Occipital lobe (tissue), 1 donor: ENCODE measurements at regions not wholly inside any gene's neighbourhood (a gene's known extent, or its start where the extent isn't known, plus 50 kb on each side); places are given as distances from the start of the nearest gene placed in this dataset.

Source experiments
- DNase-seq: peaks from one replicate; lab custom pipeline; 2025; lab: John Stamatoyannopoulos, UW

- no peak for DNase-seq
Observed at GRCh38 chr12:116401565-116401964, 124.1 kb upstream of the MED13L start.

GRCh38 chr12:116402163-116402939 lies 124.9 kb upstream of the MED13L start:
- no peak for DNase-seq

- no peak for DNase-seq
Observed at GRCh38 chr12:116403546-116403945, 126.1 kb upstream of the MED13L start.

- DNase-seq = no peak
Observed at GRCh38 chr12:116404247-116404646, 126.8 kb upstream of the MED13L start.

- no peak for DNase-seq
Observed at GRCh38 chr12:116404913-116405611, 127.6 kb upstream of the MED13L start.

GRCh38 chr12:116406529-116406928 lies 129.0 kb upstream of the MED13L start:
- DNase-seq = no peak

- DNase-seq = no peak
Observed at GRCh38 chr12:116408489-116409250, 131.2 kb upstream of the MED13L start.

- DNase-seq = no peak
Observed at GRCh38 chr12:116411977-116412376, 134.5 kb upstream of the MED13L start.

- no peak for DNase-seq
Observed at GRCh38 chr12:116414891-116415290, 137.4 kb upstream of the MED13L start.

- DNase-seq = no peak
Observed at GRCh38 chr12:116415408-116416108, 138.1 kb upstream of the MED13L start.

GRCh38 chr12:116416166-116416565 lies 138.7 kb upstream of the MED13L start:
- DNase-seq = no peak

GRCh38 chr12:116418551-116418950 lies 140.6 kb upstream of the MAP1LC3B2 start:
- no peak for DNase-seq

- no peak for DNase-seq
Observed at GRCh38 chr12:116420227-116420880, 138.8 kb upstream of the MAP1LC3B2 start.

GRCh38 chr12:116421785-116422538 lies 137.2 kb upstream of the MAP1LC3B2 start:
- no peak for DNase-seq

GRCh38 chr12:116423094-116423493 lies 136.1 kb upstream of the MAP1LC3B2 start:
- DNase-seq = no peak

- DNase-seq = no peak
Observed at GRCh38 chr12:116425256-116426193, 133.7 kb upstream of the MAP1LC3B2 start.

GRCh38 chr12:116426391-116427136 lies 132.6 kb upstream of the MAP1LC3B2 start:
- no peak for DNase-seq

GRCh38 chr12:116427200-116427930 lies 131.8 kb upstream of the MAP1LC3B2 start:
- DNase-seq = no peak
